ENCODE measurements at regions not wholly inside any gene's neighbourhood (a gene's known extent, or its start where the extent isn't known, plus 50 kb on each side); places are given as distances from the start of the nearest gene placed in this dataset.

DNA sequence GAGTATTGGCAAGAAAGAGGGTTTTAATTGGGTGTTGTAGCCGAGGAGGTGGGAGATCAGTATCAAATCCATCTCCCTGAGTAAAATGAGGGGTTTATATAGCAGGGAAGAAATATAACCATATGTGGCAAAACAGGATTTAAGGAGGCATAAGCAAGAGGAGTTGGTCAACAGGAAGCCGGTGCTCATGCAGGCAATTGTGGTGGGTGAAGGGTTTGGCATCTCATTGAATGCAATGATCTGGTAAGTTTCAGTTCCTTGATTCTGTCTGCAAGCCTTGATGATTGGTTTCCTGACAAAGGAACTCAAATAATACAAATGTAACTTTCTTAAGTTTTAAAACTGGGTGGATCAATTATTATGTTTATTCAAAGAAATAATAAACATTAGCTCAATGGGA is 564.4 kb upstream of the LINC00305 start:
- Histone ChIP-seq H3K4me1 (ENCODE audit: insufficient read depth, low read length) (peaks cover 68% of the 10 kb centered on the region), H3K79me2 (ENCODE audit: low read length) (no peaks in the 10 kb centered on the region), H3K27me3 (ENCODE audit: low read length) (no peaks in the 10 kb centered on the region), H3K27ac (ENCODE audit: low read length) (peak overlapping the region; percentile 21; the same call in 1 of the 2 replicates), H3K4me2 (ENCODE audit: low read length) (no peak overlapping the region; the same call in 1 of the 2 replicates), H3K9ac (ENCODE audit: low read length) (no peak overlapping the region), H2AFZ (ENCODE audit: low read length) (no peak overlapping the region), H3K4me3 (ENCODE audit: low read length) (no peak overlapping the region), H4K20me1 (ENCODE audit: low read length) (no peaks in the 10 kb centered on the region), H3F3A (ENCODE audit: low read length, unreplicated experiment) (peaks cover 19% of the 10 kb centered on the region), H3K9me2 (replicated peaks; ENCODE audit: low read length) (no peaks in the 10 kb centered on the region), H3K36me3 (ENCODE audit: low read depth, low read length) (no peaks in the 10 kb centered on the region), H3K9me3 (ENCODE audit: low read length) (no peaks in the 10 kb centered on the region)
- ChIA-PET POLR2A (ENCODE audit: unreplicated experiment) (interaction anchor here (0.6 kb wide), 1 partner anchor 19 kb away, joined by 5 read pairs; no protein-coding TSS in a partner anchor), CTCF (no interaction called here)
- TF ChIP-seq, protein P1, sequence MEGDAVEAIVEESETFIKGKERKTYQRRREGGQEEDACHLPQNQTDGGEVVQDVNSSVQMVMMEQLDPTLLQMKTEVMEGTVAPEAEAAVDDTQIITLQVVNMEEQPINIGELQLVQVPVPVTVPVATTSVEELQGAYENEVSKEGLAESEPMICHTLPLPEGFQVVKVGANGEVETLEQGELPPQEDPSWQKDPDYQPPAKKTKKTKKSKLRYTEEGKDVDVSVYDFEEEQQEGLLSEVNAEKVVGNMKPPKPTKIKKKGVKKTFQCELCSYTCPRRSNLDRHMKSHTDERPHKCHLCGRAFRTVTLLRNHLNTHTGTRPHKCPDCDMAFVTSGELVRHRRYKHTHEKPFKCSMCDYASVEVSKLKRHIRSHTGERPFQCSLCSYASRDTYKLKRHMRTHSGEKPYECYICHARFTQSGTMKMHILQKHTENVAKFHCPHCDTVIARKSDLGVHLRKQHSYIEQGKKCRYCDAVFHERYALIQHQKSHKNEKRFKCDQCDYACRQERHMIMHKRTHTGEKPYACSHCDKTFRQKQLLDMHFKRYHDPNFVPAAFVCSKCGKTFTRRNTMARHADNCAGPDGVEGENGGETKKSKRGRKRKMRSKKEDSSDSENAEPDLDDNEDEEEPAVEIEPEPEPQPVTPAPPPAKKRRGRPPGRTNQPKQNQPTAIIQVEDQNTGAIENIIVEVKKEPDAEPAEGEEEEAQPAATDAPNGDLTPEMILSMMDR (conservative IDR thresholded peaks at IDR 0.05; ENCODE audit: low read depth, low read length) = no peak
- TF ChIP-seq EZH2 (IDR thresholded peaks at IDR 0.05; ENCODE audit: low read length, unreplicated experiment) (no peak), EZH2phosphoT487 (IDR thresholded peaks at IDR 0.05; ENCODE audit: borderline replicate concordance, low read length) (no peak)
- intact Hi-C loops (cut with micrococcal nuclease) = loop anchor here (5.0 kb wide), 1 partner anchor 259 kb away; no protein-coding TSS in a partner anchor
- peak; percentile 40 for DNase-seq
- BruUV-seq (replicated peaks) = no TSS peak
- no peak for ATAC-seq

GRCh38 chr18:64712035-64712434 is 563.1 kb upstream of the LINC00305 start:
- H3K4me3 ChIP-seq (ENCODE audit: low read length) = 0 out of 2 replicates have a peak overlapping the region, but pooled peaks have one; percentile 15
- ATAC-seq (peak; percentile 83), DNase-seq (peak; percentile 82)
- peaks cover 67% of the 10 kb centered on the region for H3K4me1 ChIP-seq (ENCODE audit: insufficient read depth, low read length)
- H3K79me2 ChIP-seq (ENCODE audit: low read length) = no peaks in the 10 kb centered on the region
- ChIA-PET CTCF (interaction anchor here (0.7 kb wide), 1 partner anchor 449 kb away, joined by 4 read pairs; no protein-coding TSS in a partner anchor), POLR2A (ENCODE audit: unreplicated experiment) (interaction anchor here (0.5 kb wide), 1 partner anchor 141 kb away, joined by 4 read pairs; no protein-coding TSS in a partner anchor)
- no peaks in the 10 kb centered on the region for H4K20me1 ChIP-seq (ENCODE audit: low read length)
- H3F3A ChIP-seq (ENCODE audit: low read length, unreplicated experiment) = peaks cover 19% of the 10 kb centered on the region
- TF ChIP-seq, protein P1 (conservative IDR thresholded peaks at IDR 0.05; ENCODE audit: low read depth, low read length) = no peak
- TF ChIP-seq EZH2 (IDR thresholded peaks at IDR 0.05; ENCODE audit: low read length, unreplicated experiment) (no peak), EZH2phosphoT487 (IDR thresholded peaks at IDR 0.05; ENCODE audit: borderline replicate concordance, low read length) (no peak)
- intact Hi-C loops (cut with micrococcal nuclease) = loop anchor here (1.0 to 5.0 kb wide), 2 partner anchors 139 to 260 kb away; no protein-coding TSS in a partner anchor
- H3K36me3 ChIP-seq (ENCODE audit: low read depth, low read length) = no peaks in the 10 kb centered on the region
- H3K9ac ChIP-seq (ENCODE audit: low read length) = peak overlapping the region; percentile 10; the same call in 1 of the 2 replicates
- H3K4me2 ChIP-seq (ENCODE audit: low read length) = peak overlapping the region; percentile 80
- no TSS peak for BruUV-seq (replicated peaks)
- H3K27me3 ChIP-seq (ENCODE audit: low read length) = no peaks in the 10 kb centered on the region
- H3K27ac ChIP-seq (ENCODE audit: low read length) = peak overlapping the region; percentile 87
- no peaks in the 10 kb centered on the region for H3K9me3 ChIP-seq (ENCODE audit: low read length)
- H3K9me2 ChIP-seq (replicated peaks; ENCODE audit: low read length) = no peaks in the 10 kb centered on the region
- H2AFZ ChIP-seq (ENCODE audit: low read length) = no peak overlapping the region

All from PC-3 (cell line).